HG03139 (cell line): ENCODE measurements at regions not wholly inside any gene's neighbourhood (a gene's known extent, or its start where the extent isn't known, plus 50 kb on each side); places are given as distances from the start of the nearest gene placed in this dataset.

ENCODE experiments used
- ATAC-seq: cut with Tn5 transposase; IDR thresholded peaks from one replicate; pipeline ENCODE4 v1.9.1; 2021; ENCODE audit not compliant: unreplicated experiment

DNA sequence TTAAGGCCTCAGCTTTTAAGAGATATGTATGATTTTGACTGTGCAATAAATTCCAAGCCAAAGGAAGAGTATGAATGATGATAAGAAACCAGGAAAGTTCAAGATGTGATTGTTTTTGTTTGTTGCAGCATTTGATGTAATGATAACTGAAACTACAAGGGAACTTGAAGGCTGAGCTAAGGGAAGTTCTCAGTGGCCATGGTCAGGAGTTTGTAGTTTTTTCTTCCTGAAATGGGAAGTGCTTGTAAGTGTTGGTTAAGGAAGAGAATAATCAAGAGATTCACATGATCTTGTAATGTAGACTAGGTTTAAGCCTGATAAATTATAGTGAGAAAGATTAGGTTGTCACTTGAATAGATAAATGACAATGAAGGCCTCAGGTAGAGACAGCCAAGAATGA, 53.4 kb downstream of the PTCHD4 start:
- no peak for ATAC-seq

DNA sequence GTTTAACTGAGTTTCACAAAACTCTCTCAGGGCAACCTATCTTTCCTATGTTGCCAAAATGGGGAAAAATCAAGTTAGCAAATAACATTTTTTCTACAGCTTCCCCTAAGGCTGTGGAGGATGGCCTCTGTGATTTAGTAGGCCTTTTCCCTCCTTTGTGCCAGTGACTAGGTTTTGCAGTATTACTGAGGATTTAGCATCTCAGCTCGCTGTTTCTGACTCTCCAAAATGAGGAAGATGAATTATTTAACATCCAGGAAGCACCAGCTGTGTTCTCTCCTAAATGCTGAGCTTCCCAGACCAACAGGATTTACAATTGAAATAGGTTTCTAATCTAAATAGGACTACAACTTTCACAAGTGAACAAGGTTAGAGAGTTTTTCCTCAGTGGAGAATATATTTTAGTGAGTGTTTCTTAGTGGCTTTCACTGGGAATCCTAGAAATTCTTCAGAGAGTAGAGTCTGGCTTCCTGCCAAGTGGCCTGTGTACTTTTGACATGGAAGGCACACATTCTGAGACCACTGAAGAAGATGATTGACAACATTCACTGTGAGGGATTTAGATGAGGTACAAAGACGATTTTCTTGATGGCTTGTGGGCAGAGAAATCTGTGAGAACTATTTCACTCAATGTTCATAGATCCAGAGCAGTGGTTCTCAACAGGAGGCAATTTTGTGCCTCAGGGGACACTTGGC, 62.4 kb downstream of the PTCHD4 start:
- ATAC-seq = no peak

DNA sequence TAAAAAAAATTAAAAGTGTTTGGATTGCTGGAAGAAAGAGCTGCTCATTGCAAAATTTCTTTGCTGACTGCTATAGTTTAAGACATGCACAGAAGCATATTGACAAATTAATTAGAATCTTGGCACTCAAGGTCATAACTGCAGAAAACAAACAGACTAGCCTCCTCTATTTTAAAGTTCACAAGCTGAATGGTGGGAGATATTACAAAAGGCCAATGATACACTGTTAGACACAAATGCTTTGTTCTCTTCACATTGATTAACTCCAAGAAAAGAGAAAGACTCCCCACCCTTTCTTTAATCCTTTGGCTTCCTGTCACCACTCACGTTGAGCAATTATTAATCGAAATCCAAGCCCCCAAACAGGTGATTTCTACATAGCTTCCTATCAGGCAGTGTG, 69.1 kb downstream of the PTCHD4 start:
- no peak for ATAC-seq

DNA sequence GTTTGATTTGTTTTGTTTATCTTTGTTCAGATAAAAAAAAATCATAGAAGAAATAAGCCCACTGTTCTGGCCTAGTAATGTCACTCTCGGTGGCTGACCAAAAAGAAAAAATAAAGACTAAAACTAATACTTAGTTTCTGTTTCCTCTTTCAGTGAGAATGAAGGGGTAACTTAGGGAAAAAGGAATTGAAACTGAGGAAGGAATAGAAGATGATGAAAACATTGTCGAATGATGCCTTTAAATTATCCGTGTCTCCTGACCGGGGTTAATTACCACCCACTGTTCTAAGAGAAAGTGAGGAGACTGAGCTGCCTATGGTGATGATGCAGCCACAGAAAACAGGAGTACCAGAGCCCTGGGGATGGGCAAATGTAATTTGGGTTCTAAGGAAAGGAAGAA, 73.1 kb downstream of the PTCHD4 start:
- no peak for ATAC-seq

DNA sequence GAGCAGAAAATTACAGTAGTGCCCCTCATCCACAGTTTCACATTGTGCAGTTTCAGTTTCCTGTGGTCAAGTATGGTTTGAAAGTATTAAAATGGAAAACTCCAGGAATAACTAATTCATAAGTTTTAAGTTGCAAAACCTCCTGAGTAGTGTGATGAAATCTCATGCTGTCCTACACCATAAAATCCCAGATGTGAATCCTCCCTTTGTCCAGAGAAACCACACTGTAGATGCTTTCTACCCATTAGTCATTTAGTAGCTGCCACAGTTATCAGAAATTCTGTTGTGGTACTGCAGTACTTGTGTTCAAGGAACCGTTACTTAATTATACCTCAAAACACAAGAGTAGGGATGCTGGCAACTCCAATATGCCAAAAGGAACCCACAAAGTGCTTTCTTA, 74.7 kb downstream of the PTCHD4 start:
- no peak for ATAC-seq

DNA sequence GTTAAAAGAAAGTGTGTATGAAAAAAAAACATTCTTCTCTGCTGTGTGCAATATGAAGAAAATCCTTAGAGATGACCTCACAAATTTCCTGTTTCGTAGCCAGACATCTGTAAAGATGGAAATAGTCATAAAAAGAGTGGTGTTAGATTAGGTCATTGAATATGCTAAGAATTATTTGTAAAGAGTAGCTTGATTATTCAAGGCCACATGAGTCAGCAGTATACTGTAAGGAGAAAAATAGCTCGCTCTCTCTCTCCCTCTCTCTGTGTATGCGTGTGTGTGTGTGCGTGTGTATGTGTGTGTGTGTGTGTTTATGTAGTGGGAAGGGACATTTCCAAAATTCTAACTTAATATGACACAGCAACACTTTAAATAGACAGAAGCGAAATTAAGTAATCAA, 78.8 kb downstream of the PTCHD4 start:
- no peak for ATAC-seq

DNA sequence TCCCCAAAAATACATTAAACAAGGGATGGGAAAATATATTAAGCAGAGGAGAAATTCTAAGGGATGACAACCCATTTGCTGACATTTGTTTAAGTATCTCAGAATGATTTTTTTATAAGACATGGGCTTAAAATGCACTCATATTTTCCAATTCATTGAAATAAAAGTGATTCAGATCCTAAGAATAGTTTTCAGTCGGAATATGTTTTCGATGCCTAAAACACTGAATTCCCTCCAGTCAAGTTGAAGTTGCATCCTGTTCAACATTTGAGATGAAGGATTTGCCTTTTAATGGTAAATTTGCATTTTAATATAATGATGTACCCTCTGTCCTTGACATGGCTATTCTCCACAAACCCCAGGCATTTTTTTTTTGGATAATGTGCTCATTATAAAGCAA, 79.3 kb downstream of the PTCHD4 start:
- ATAC-seq = no peak

GRCh38 chr6:48027704-48028435, 83.1 kb downstream of the PTCHD4 start:
- peak; percentile 71 for ATAC-seq

DNA sequence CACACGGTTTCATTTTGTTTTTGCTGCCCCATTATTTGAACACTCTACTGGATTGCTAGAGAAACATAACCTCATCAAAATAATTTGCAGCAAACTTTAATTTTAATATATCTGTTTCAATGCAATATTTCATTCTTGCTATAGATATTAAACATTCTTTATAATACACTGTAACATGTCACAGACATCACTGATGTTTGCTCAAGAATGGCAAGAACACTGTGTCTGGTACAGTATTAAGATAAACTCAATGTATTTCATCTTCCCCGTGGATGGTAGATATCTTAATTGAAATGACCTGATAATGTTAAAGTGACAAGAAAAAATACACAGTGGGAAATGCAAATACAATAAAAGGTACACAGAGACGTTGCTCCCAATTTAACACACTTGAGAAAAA, 86.0 kb downstream of the PTCHD4 start:
- ATAC-seq = no peak

DNA sequence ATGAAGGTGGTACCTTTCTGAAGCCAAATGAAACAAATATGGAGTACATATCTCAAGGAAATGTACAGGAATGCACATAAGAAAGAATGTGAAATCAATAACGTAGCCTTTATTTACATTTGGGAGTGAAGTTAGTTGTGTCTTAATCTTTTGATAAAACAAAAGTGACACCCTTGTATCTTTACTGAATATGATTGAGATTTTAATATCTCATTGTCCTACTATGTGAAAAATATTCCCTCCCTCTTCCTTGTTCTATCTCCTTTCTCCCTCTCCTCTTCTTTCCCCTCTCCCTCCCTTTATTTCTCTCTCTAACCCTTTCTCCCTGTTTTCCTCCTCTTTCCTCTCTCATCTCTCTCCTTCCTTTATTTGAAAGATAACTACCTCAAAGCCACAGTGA, 89.1 kb downstream of the PTCHD4 start:
- ATAC-seq = no peak

DNA sequence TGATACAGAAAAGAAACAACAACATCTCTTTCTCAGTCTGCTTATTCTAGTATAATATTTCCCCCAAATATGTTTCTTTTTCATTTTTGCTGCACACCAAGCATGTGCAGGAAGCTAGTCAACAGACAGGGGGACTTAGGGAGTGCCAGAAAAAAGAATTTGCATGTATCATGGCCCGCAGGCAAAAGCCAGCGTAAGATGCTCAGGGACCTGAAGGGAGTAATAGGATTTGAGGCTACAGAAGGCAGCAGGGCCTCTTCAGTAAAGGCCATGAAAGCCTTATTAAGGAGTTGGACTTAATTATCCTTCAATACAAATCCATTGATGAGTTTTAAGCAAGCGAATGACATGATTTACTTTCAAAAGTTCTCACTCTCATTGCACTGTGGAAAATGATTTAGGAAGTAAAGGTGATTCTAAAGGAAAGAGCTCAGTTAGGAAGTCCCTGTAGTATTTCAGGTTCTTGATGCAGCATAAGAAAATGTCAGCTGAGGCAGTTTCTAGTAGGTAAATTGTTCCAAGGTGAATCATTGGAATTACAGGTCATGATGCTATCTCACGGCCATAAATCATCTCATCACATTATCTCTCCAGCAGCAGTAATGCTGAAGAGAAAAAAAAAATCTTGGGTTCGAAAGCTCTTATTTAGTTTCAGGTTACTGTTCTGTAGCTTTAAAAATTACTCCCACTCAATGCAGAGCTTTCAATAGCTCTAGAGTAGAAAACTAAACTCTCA, 94.8 kb downstream of the PTCHD4 start:
- ATAC-seq = no peak

- no peak for ATAC-seq
These were observed 118.2 kb downstream of the PTCHD4 start for GRCh38 chr6:47992809-47993208.

DNA sequence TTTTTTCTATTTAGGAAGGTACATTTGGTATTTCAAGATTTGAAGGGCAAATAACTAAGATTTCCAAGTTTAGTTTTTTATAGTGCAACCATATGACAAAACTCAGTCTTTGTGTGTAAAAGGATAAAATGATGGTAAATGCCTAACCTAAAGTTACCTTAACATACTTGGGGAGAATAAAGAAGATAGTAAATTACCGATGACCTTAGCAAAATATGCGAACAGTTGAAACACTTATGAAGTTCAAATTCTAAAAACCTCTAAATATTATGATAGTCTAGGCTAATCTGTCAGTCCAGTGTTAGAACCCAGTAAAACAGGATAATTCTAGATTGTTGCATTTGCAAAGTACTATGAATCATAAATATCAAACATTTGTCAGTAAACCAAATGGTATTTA, 127.5 kb downstream of the PTCHD4 start:
- no peak for ATAC-seq

DNA sequence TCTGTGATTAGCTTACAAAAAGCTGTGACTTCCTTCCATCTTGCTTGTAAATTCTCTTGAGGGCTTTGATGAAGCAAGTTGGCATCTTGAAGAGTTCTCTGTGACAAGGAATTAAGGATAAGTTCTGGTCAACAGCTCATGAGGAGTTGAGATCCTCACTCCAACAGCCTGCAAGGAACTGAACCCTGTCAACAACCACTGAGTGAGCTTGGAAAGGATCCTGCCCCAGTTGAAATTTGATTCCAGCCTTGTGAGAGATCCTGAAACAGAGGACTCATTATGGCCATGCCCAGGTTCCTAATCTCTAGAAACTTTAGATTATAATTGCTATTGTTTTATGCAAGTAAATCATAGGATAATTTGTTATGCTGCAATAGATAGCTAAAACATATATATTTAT, 133.7 kb downstream of the PTCHD4 start:
- ATAC-seq = no peak

GRCh38 chr6:47974106-47974505, 136.9 kb downstream of the PTCHD4 start:
- no peak for ATAC-seq

DNA sequence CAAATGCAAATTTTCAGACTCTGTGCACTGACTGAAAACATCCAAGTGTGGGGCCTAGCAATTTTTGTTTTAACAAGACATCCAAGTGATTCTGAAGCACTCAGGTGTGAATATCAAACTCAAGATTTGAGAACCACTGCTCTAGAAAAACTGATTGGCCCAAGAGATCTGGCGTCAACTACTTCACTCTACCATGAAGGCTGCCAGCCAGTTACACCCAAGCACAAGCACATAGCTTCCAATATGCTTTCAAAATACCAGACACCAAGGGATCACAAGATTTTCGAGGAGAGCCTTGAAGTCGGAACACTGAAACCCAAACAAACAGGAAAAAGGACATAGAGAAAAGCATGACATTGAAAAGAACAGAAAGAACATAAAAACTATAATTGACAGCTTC, 140.2 kb downstream of the PTCHD4 start:
- no peak for ATAC-seq

- ATAC-seq = no peak
These were observed 143.2 kb downstream of the PTCHD4 start for GRCh38 chr6:47967843-47968242.

DNA sequence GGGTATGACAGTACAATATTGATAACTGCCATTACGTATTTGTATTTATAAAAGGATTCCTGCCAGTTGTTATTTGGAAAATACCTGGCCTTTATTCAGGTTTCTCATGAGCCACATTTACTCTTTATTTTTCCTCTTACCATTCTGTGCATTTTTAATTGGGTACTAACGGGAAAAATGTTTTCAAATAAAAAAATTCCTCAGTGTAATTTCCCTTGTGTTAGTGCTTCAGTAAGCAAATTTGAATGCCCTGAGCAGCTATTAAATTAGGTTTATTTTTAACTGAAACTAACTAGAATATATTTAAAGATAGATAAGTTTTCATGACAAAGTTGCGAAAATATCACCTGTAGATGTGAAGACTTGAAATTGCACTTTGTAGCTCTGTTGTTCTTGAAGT, 146.0 kb downstream of the PTCHD4 start:
- no peak for ATAC-seq

DNA sequence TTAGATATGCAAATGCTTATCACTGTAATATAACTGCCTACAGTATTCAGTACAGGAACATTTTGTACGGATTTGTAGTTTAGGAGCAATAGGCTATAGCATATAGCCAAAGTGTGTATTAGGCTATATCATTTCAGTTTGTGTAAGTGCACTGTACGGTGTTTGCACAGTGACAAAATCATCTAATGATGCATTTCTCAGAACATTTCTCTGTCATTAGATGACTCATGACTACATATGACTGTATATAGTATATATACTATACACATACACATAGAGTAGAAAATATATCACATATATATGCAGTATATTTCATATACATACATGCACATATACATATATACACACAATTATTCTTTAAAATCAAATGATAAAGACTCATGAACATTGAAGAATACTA, 158.4 kb downstream of the PTCHD4 start:
- ATAC-seq = no peak

DNA sequence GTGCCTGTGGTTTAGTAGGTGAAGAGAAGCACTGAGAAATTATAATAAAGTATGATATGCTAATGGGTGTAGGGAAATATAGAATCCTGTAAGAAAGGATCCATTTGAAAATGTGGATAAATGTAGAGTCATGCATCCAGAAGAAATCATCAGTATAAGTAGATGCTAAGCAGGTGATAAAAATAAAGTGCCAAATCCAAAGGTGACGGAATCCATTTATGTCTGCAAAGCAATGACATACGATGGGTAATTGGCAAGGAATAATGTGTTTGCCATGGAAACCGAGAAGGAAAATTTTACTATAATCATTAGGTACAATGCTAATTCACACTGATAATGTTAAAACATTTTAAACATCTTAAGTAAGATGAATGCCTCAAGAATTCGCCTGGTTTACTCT, 163.0 kb downstream of the OPN5 start:
- no peak for ATAC-seq

GRCh38 chr6:47938405-47938804, 156.6 kb downstream of the OPN5 start:
- no peak for ATAC-seq

DNA sequence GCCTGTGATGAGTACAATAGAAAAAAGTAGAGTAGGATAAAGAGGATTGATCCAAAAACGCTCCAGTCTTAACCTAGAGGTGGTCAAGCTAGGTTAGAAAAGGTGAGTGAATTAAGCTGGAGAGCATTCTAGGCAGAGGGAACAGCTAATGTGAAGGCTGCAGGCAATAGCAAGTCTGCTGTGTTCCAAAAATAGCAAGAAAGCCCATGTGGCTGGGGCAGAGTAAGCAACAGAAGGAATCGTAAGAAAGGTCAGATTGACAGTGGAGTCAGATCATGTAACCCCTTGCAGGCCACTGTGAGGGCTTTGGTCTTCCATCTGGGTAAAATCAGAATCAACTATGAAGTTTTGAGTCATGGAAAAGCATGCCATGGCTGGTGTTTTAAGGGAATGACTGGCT, 155.0 kb downstream of the OPN5 start:
- no peak for ATAC-seq
